Esophagus squamous epithelium (tissue), 5 donors: ENCODE measurements at regions not wholly inside any gene's neighbourhood (a gene's known extent, or its start where the extent isn't known, plus 50 kb on each side); places are given as distances from the start of the nearest gene placed in this dataset.

Experiments used
- DNase-seq: peaks from one replicate; lab custom pipeline; 2025; lab: John Stamatoyannopoulos, UW
- H3K27ac ChIP-seq, 4 donors: fragments of 200-600 bp; sonication (generic); one replicate each; pipeline ENCODE4 v1.5.1; 2016 to 2019; ENCODE audit warnings: mild to moderate bottlenecking in 1 of 4
- H3K27me3 ChIP-seq, 4 donors: fragments of 200-600 bp; sonication (generic); 1 replicate in 3 of 4; 2 replicates in 1 of 4; pipeline versions ENCODE4 v1.5.1 to v1.6.0; 2017 to 2021; ENCODE audit warnings: antibody characterized with exemption in 1 of 4
- H3K36me3 ChIP-seq, 3 donors: fragments of 200-600 bp; sonication (generic); one replicate each; pipeline ENCODE4 v1.5.1; 2016 to 2019
- H3K4me1 ChIP-seq, 3 donors: fragments of 200-600 bp; sonication (generic); one replicate each; pipeline ENCODE4 v1.5.1; 2017 to 2019
- H3K4me3 ChIP-seq, 4 donors: fragments of 200-600 bp; sonication (generic); 1 replicate in 3 of 4; 2 replicates in 1 of 4; pipeline ENCODE4 v1.5.1; 2016 to 2019; ENCODE audit warnings: mild to moderate bottlenecking in 2 of 4, moderate library complexity in 1 of 4
- H3K9me3 ChIP-seq, 3 donors: fragments of 200-600 bp; sonication (generic); one replicate each; pipeline ENCODE4 v1.5.1; 2016 to 2019
- CTCF ChIP-seq, 6 experiments: fragments of 450-650 bp in 4 of 6; fragments of 200-600 bp in 2 of 6; sonication (generic) in 2 of 6; IDR thresholded peaks; one replicate each; pipeline ENCODE4 v1.5.1; 2016 to 2019; ENCODE audit warnings: antibody characterized with exemption in 6 of 6, mild to moderate bottlenecking in 4 of 6, moderate library complexity in 4 of 6
- POLR2A ChIP-seq, 4 donors: fragments of 450-650 bp; IDR thresholded peaks; one replicate each; pipeline ENCODE4 v1.6.1; 2017; ENCODE audit warnings: antibody characterized with exemption in 4 of 4, mild to moderate bottlenecking in 4 of 4, moderate library complexity in 3 of 4
- WGBS, 2 donors: methylation state at CpG; one replicate each; pipeline ENCODE4 v1.1.5; 2018; 5-methylcytosine and 5-hydroxymethylcytosine counted together
- intact Hi-C: fragments of 100-400 bp; cut with DNase I; formaldehyde crosslinking; loops from one replicate; pipeline ENCODE4 v1.15.0; 2022
- donor health status: DM: yes; HTN: yes; CAD: no.

GRCh38 chr2:145137211-145137610 lies 617.3 kb upstream of the ZEB2 start:
- Histone ChIP-seq H3K36me3 (no peaks in the 10 kb centered on the region), H3K9me3 (no peaks in the 10 kb centered on the region), H3K4me3 (no peak overlapping the region), H3K4me1 (no peaks in the 10 kb centered on the region), H3K27ac (no peak overlapping the region), H3K27me3 (no peaks in the 10 kb centered on the region)
- WGBS, 2 donors: 71 to 88% methylated on average over 4 of the region's 4 CpGs
- intact Hi-C loops: no loop called here
- no peak for DNase-seq
- TF ChIP-seq POLR2A (IDR thresholded peaks at IDR 0.05) (no peak), CTCF (IDR thresholded peaks at IDR 0.05) (no peak)

GRCh38 chr2:145136702-145137101 lies 616.8 kb upstream of the ZEB2 start:
- Histone ChIP-seq H3K9me3 (no peaks in the 10 kb centered on the region), H3K27me3 (no peaks in the 10 kb centered on the region), H3K36me3 (no peaks in the 10 kb centered on the region), H3K4me3 (no peak overlapping the region), H3K27ac (no peak overlapping the region), H3K4me1 (no peaks in the 10 kb centered on the region)
- WGBS, 2 donors: 95 to 100% methylated on average over 1 of the region's 1 CpG
- TF ChIP-seq POLR2A (IDR thresholded peaks at IDR 0.05): no peak
- no peak for TF ChIP-seq CTCF (IDR thresholded peaks at IDR 0.05)
- intact Hi-C loops: no loop called here
- DNase-seq: no peak

- WGBS, 2 donors: 72 to 79% methylated on average over 2 of the region's 2 CpGs
- no peak overlapping the region for H3K27ac ChIP-seq
- H3K4me3 ChIP-seq: no peak overlapping the region
- TF ChIP-seq CTCF (IDR thresholded peaks at IDR 0.05) (no peak), POLR2A (IDR thresholded peaks at IDR 0.05) (no peak)
- no peak for DNase-seq
- intact Hi-C loops: no loop called here
- H3K9me3 ChIP-seq: no peaks in the 10 kb centered on the region
- no peaks in the 10 kb centered on the region for H3K36me3 ChIP-seq
- no peaks in the 10 kb centered on the region for H3K4me1 ChIP-seq
- no peaks in the 10 kb centered on the region for H3K27me3 ChIP-seq
Measured at GRCh38 chr2:145126146-145126545, 606.2 kb upstream of the ZEB2 start.

- WGBS, 2 donors: 77 to 80% methylated on average over 4 of the region's 4 CpGs
- Histone ChIP-seq H3K36me3 (no peaks in the 10 kb centered on the region), H3K27ac (no peak overlapping the region), H3K4me3 (no peak overlapping the region), H3K27me3 (no peaks in the 10 kb centered on the region), H3K9me3 (no peaks in the 10 kb centered on the region), H3K4me1 (no peaks in the 10 kb centered on the region)
- DNase-seq: no peak
- TF ChIP-seq CTCF (IDR thresholded peaks at IDR 0.05) (no peak), POLR2A (IDR thresholded peaks at IDR 0.05) (no peak)
- intact Hi-C loops: no loop called here
Measured at GRCh38 chr2:145124085-145124484, 604.2 kb upstream of the ZEB2 start.

- Histone ChIP-seq H3K36me3 (no peaks in the 10 kb centered on the region), H3K27me3 (no peaks in the 10 kb centered on the region), H3K4me3 (no peak overlapping the region), H3K9me3 (no peaks in the 10 kb centered on the region), H3K4me1 (no peaks in the 10 kb centered on the region), H3K27ac (no peak overlapping the region)
- intact Hi-C loops: no loop called here
- WGBS, 2 donors: 69 to 90% methylated on average over 2 of the region's 2 CpGs
- TF ChIP-seq POLR2A (IDR thresholded peaks at IDR 0.05) (no peak), CTCF (IDR thresholded peaks at IDR 0.05) (no peak)
- DNase-seq: no peak
Measured at GRCh38 chr2:145123606-145124005, 603.7 kb upstream of the ZEB2 start.
